HL-60 (cell line): ENCODE measurements at regions not wholly inside any gene's neighbourhood (a gene's known extent, or its start where the extent isn't known, plus 50 kb on each side); places are given as distances from the start of the nearest gene placed in this dataset.

ENCODE experiments used
- TF ChIP-seq, protein P1 (sequence below): IDR thresholded peaks from one replicate; pipeline ENCODE4 v1.5.1; 2011; ENCODE audit warnings: low read length, control low read depth, inconsistent platforms; ENCODE audit not compliant: insufficient read depth
- TF ChIP-seq, protein P2 (sequence below): IDR thresholded peaks from 2 replicates; pipeline ENCODE4 v1.6.1; 2012; ENCODE audit warnings: low read depth; ENCODE audit not compliant: insufficient replicate concordance

DNA sequence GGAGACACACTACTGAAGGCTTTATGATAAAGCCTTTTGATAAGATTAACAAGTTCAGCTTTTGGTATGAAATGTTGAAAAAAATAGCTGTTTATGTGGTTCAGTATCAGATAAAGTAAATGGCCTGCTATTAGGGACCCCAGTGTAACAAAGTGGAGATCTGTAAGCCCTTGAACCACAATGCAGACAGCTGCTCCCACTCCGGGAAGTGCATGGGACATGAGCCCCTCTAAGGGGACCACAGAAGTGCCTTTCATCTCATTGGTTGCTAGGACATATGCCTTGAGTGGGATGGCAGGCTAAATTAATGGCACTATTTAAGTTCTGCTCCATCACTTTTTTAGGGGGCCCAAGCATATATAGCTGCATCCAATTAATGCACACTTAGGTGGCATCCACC, 167.6 kb upstream of the SOX11 start:
- TF ChIP-seq, protein P1, sequence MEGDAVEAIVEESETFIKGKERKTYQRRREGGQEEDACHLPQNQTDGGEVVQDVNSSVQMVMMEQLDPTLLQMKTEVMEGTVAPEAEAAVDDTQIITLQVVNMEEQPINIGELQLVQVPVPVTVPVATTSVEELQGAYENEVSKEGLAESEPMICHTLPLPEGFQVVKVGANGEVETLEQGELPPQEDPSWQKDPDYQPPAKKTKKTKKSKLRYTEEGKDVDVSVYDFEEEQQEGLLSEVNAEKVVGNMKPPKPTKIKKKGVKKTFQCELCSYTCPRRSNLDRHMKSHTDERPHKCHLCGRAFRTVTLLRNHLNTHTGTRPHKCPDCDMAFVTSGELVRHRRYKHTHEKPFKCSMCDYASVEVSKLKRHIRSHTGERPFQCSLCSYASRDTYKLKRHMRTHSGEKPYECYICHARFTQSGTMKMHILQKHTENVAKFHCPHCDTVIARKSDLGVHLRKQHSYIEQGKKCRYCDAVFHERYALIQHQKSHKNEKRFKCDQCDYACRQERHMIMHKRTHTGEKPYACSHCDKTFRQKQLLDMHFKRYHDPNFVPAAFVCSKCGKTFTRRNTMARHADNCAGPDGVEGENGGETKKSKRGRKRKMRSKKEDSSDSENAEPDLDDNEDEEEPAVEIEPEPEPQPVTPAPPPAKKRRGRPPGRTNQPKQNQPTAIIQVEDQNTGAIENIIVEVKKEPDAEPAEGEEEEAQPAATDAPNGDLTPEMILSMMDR = no peak
- TF ChIP-seq, protein P2, sequence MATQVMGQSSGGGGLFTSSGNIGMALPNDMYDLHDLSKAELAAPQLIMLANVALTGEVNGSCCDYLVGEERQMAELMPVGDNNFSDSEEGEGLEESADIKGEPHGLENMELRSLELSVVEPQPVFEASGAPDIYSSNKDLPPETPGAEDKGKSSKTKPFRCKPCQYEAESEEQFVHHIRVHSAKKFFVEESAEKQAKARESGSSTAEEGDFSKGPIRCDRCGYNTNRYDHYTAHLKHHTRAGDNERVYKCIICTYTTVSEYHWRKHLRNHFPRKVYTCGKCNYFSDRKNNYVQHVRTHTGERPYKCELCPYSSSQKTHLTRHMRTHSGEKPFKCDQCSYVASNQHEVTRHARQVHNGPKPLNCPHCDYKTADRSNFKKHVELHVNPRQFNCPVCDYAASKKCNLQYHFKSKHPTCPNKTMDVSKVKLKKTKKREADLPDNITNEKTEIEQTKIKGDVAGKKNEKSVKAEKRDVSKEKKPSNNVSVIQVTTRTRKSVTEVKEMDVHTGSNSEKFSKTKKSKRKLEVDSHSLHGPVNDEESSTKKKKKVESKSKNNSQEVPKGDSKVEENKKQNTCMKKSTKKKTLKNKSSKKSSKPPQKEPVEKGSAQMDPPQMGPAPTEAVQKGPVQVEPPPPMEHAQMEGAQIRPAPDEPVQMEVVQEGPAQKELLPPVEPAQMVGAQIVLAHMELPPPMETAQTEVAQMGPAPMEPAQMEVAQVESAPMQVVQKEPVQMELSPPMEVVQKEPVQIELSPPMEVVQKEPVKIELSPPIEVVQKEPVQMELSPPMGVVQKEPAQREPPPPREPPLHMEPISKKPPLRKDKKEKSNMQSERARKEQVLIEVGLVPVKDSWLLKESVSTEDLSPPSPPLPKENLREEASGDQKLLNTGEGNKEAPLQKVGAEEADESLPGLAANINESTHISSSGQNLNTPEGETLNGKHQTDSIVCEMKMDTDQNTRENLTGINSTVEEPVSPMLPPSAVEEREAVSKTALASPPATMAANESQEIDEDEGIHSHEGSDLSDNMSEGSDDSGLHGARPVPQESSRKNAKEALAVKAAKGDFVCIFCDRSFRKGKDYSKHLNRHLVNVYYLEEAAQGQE = no peak
